NB4 (cell line): ENCODE measurements at regions not wholly inside any gene's neighbourhood (a gene's known extent, or its start where the extent isn't known, plus 50 kb on each side); places are given as distances from the start of the nearest gene placed in this dataset.

ENCODE experiments used
- MYC ChIP-seq: IDR thresholded peaks from 2 replicates; pipeline ENCODE4 v1.6.1; 2011; ENCODE audit warnings: low read depth, low read length
- POLR2A ChIP-seq: IDR thresholded peaks from 2 replicates; pipeline ENCODE4 v1.6.1; 2011; ENCODE audit warnings: mild to moderate bottlenecking; ENCODE audit not compliant: insufficient read length; ENCODE audit errors: extremely low read depth
- TF ChIP-seq, protein P1 (sequence below): IDR thresholded peaks from one replicate; pipeline ENCODE4 v1.5.1; 2012; ENCODE audit warnings: low read depth, low read length

- TF ChIP-seq POLR2A: no peak
- TF ChIP-seq, protein P1, sequence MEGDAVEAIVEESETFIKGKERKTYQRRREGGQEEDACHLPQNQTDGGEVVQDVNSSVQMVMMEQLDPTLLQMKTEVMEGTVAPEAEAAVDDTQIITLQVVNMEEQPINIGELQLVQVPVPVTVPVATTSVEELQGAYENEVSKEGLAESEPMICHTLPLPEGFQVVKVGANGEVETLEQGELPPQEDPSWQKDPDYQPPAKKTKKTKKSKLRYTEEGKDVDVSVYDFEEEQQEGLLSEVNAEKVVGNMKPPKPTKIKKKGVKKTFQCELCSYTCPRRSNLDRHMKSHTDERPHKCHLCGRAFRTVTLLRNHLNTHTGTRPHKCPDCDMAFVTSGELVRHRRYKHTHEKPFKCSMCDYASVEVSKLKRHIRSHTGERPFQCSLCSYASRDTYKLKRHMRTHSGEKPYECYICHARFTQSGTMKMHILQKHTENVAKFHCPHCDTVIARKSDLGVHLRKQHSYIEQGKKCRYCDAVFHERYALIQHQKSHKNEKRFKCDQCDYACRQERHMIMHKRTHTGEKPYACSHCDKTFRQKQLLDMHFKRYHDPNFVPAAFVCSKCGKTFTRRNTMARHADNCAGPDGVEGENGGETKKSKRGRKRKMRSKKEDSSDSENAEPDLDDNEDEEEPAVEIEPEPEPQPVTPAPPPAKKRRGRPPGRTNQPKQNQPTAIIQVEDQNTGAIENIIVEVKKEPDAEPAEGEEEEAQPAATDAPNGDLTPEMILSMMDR: no peak
- no peak for TF ChIP-seq MYC
These were observed 60.7 kb downstream of the BLTP1 start for GRCh38 chr4:122212880-122213279.
